ENCODE measurements at regions not wholly inside any gene's neighbourhood (a gene's known extent, or its start where the extent isn't known, plus 50 kb on each side); places are given as distances from the start of the nearest gene placed in this dataset.
"Not testable (repeated sequence)": the region's sequence is repeated elsewhere in the genome, so short reads cannot be mapped to it uniquely, and the experiment has no call there.

GRCh38 chr2:236353594-236353942, 89.4 kb upstream of the ASB18 start:
- CTCF ChIA-PET, result interaction anchor here (0.7 to 3.5 kb wide), 19 partner anchors 9 to 1218 kb away, joined by 3 to 57 read pairs (median 6); partner anchors contain the start of gene COPS8
- no peak overlapping the region for H3K27ac ChIP-seq (ENCODE audit: low read depth, low read length)
- no peak for TF ChIP-seq CTCF (IDR thresholded peaks at IDR 0.05; ENCODE audit: low read depth, low read length)

DNA sequence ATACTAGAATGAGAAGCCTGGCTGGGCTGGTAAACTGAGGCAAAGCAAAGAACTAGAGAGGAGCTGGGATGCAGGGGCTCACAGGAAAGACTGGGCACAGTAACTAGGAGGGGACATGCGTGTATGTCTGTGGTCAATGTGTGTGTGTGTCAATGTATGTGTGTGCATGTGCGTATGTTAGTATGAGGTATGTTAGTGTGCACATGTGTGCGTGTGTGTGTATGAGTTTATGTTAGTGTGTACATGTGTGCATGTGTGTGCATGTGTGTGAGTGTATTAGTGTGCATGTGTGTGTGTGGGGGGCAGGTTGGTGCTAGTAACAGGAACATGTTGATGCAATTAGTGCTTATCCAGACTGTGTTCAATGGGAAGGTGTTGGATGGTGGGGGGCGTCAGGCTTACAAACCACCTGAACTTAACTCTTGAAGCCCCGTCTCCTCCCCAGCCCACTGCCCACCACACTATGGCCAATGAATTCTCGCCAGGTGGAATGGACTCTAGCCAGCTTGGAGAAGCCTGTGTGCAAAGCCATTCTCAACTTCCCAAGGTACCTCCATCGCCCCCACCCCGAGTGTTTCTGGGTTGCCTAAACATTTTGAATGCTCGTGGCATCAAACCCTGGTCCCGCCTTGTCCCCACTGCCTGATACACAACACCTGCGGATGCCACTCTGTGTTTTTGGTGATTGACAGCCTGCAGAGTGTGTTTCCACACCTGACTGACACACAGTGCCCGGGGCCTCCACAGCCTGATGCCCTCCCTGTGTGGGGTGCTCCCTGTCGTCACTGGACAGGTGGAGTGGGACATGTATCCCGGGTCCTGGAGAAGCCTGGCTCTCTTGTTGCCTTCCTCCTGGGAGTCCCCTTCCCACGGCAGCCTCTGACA, 90.1 kb upstream of the ASB18 start:
- H3K4me3 ChIP-seq (ENCODE audit: low read depth, low read length), result no peak overlapping the region
- ChIA-PET POLR2A (no interaction called here), CTCF (interaction anchor here (0.7 to 3.5 kb wide), 17 partner anchors 8 to 731 kb away, joined by 3 to 57 read pairs (median 6); partner anchors contain the start of gene COPS8)
- no peak overlapping the region for H3K27ac ChIP-seq (ENCODE audit: low read depth, low read length)
- H3K9me3 ChIP-seq (ENCODE audit: control insufficient read depth, insufficient read depth, low read length), result no peaks in the 10 kb centered on the region
- no peak for TF ChIP-seq CTCF (IDR thresholded peaks at IDR 0.05; ENCODE audit: low read depth, low read length)
- DNase-seq (ENCODE audit: low read depth, low spot score), result no peak
- H3K27me3 ChIP-seq (ENCODE audit: control insufficient read depth, insufficient read depth, low read length), result peaks cover 3% of the 10 kb centered on the region

More at GRCh38 chr2:236353594-236353942, 89.4 kb upstream of the ASB18 start:
- peaks cover 3% of the 10 kb centered on the region for H3K27me3 ChIP-seq (ENCODE audit: control insufficient read depth, insufficient read depth, low read length)
- H3K4me3 ChIP-seq (ENCODE audit: low read depth, low read length), result no peak overlapping the region
- no peak for DNase-seq (ENCODE audit: low read depth, low spot score)
- POLR2A ChIA-PET, result no interaction called here
- H3K9me3 ChIP-seq (ENCODE audit: control insufficient read depth, insufficient read depth, low read length), result no peaks in the 10 kb centered on the region

- no peak for DNase-seq (ENCODE audit: low read depth, low spot score)
- Histone ChIP-seq H3K27me3 (ENCODE audit: control insufficient read depth, insufficient read depth, low read length) (peaks cover 3% of the 10 kb centered on the region), H3K4me3 (ENCODE audit: low read depth, low read length) (no peak overlapping the region), H3K27ac (ENCODE audit: low read depth, low read length) (no peak overlapping the region), H3K9me3 (ENCODE audit: control insufficient read depth, insufficient read depth, low read length) (no peaks in the 10 kb centered on the region)
- POLR2A ChIA-PET, result no interaction called here
- CTCF ChIA-PET, result interaction anchor here (0.8 kb wide), 1 partner anchor 713 kb away, joined by 3 read pairs; no protein-coding TSS in a partner anchor
- no peak for TF ChIP-seq CTCF (IDR thresholded peaks at IDR 0.05; ENCODE audit: low read depth, low read length)
Measured at GRCh38 chr2:236354973-236355595, 90.9 kb upstream of the ASB18 start.

DNA sequence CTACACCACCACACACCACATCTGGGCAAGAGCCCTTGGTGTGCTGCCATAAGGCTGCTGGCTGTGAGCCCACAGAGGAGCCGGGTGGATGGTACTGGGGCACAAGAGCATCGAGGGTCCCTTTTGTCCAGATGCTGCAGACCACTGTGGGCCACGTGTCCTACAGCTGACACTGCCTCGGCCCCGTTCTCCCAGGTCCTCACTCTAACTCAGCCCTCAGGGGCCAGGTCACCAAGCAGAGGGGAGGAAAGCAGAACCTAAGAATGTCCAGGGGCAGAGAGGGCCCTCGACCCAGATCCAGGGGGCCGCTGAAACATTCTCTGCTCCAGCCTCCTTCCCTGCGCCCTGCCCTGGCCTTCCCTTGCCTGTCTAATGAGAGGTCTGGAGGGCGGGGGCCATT, 91.7 kb upstream of the ASB18 start:
- H3K27ac ChIP-seq (ENCODE audit: low read depth, low read length), result no peak overlapping the region
- ChIA-PET POLR2A (no interaction called here), CTCF (interaction anchor here (0.6 to 0.8 kb wide), 3 partner anchors 58 to 712 kb away, joined by 3 read pairs; no protein-coding TSS in a partner anchor)
- no peak overlapping the region for H3K4me3 ChIP-seq (ENCODE audit: low read depth, low read length)
- H3K27me3 ChIP-seq (ENCODE audit: control insufficient read depth, insufficient read depth, low read length), result peaks cover 3% of the 10 kb centered on the region
- no peak for TF ChIP-seq CTCF (IDR thresholded peaks at IDR 0.05; ENCODE audit: low read depth, low read length)
- no peaks in the 10 kb centered on the region for H3K9me3 ChIP-seq (ENCODE audit: control insufficient read depth, insufficient read depth, low read length)
- DNase-seq (ENCODE audit: low read depth, low spot score), result no peak

DNA sequence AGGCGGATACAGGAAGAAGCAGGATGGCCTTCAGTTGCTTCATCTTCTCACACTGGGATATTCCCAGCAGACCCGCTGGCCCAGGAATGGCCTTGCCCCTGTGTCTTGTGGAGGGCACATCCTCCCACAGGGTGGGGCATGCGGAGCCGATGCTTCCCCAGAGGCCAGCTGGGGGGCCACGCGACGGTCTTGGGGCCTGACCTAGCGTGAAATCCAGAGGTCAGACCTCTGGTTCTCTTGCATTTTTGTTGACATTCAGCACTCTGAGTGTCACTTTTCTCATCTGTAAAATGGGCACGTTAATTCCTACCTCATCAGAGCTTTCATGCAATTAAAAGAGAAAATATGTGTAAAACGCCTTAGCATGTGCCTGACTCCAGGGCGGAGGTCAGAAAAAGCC, 92.1 kb upstream of the ASB18 start:
- H3K27ac ChIP-seq (ENCODE audit: low read depth, low read length); POLR2A ChIA-PET; H3K9me3 ChIP-seq (ENCODE audit: control insufficient read depth, insufficient read depth, low read length); H3K4me3 ChIP-seq (ENCODE audit: low read depth, low read length); H3K27me3 ChIP-seq (ENCODE audit: control insufficient read depth, insufficient read depth, low read length); DNase-seq (ENCODE audit: low read depth, low spot score): not testable (repeated sequence)
- CTCF ChIA-PET, result interaction anchor here (0.6 to 0.8 kb wide), 2 partner anchors 671 to 712 kb away, joined by 3 read pairs; no protein-coding TSS in a partner anchor

DNA sequence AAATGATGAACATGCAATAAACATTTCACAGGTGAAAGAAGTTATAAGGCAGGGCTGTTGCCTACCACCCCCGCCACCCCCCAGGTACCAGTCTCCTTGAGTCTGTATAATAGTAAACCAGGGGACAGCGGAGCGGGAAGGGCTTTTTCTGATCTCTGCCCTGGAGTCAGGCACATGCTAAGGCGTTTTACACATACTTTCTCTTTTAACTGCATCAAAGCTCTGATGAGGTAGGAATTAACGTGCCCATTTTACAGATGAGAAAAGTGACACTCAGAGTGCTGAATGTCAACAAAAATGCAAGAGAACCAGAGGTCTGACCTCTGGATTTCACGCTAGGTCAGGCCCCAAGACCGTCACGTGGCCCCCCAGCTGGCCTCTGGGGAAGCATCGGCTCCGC, 94.3 kb upstream of the ASB18 start:
- H3K27ac ChIP-seq (ENCODE audit: low read depth, low read length); DNase-seq (ENCODE audit: low read depth, low spot score); CTCF ChIA-PET; H3K4me3 ChIP-seq (ENCODE audit: low read depth, low read length); POLR2A ChIA-PET; H3K9me3 ChIP-seq (ENCODE audit: control insufficient read depth, insufficient read depth, low read length); H3K27me3 ChIP-seq (ENCODE audit: control insufficient read depth, insufficient read depth, low read length): not testable (repeated sequence)

All from AG04450 (cell line).